Kidney epithelial cell (primary cell): ENCODE measurements at regions not wholly inside any gene's neighbourhood (a gene's known extent, or its start where the extent isn't known, plus 50 kb on each side); places are given as distances from the start of the nearest gene placed in this dataset.

Source experiments
- DNase-seq: peaks from one replicate; pipeline ENCODE4 v3.0.0-alpha.2; 2010; ENCODE audit warnings: low read depth
- H3K27me3 ChIP-seq: 2 replicates; pipeline ENCODE4 v1.6.0; 2011; ENCODE audit warnings: low read length; ENCODE audit not compliant: control insufficient read depth, insufficient read depth
- H3K36me3 ChIP-seq: 2 replicates; pipeline ENCODE4 v1.5.1; 2011; ENCODE audit warnings: low read length; ENCODE audit not compliant: control insufficient read depth, insufficient read depth
- H3K4me3 ChIP-seq: 2 replicates; pipeline ENCODE4 v1.5.1; 2011; ENCODE audit warnings: low read depth, mild to moderate bottlenecking, control low read depth, low read length
- CTCF ChIP-seq: IDR thresholded peaks from 2 replicates; pipeline ENCODE4 v1.5.1; 2011; ENCODE audit warnings: mild to moderate bottlenecking, moderate library complexity, low read length, control low read depth, inconsistent platforms; ENCODE audit not compliant: insufficient read depth, poor library complexity, severe bottlenecking

GRCh38 chr22:49255741-49256318, 571.8 kb downstream of the BRD1 start:
- no peak for DNase-seq

GRCh38 chr22:49255154-49255553, 572.5 kb downstream of the BRD1 start:
- H3K27me3 ChIP-seq, result no peaks in the 10 kb centered on the region
- no peak overlapping the region for H3K4me3 ChIP-seq
- H3K36me3 ChIP-seq, result no peaks in the 10 kb centered on the region
- DNase-seq, result no peak
- TF ChIP-seq CTCF, result no peak

More at GRCh38 chr22:49255741-49256318, 571.8 kb downstream of the BRD1 start:
- H3K36me3 ChIP-seq, result no peaks in the 10 kb centered on the region
- no peak overlapping the region for H3K4me3 ChIP-seq
- H3K27me3 ChIP-seq, result no peaks in the 10 kb centered on the region
- no peak for TF ChIP-seq CTCF

GRCh38 chr22:49253656-49254055, 574.0 kb downstream of the BRD1 start:
- Histone ChIP-seq H3K4me3 (no peak overlapping the region), H3K36me3 (no peaks in the 10 kb centered on the region), H3K27me3 (no peaks in the 10 kb centered on the region)
- no peak for TF ChIP-seq CTCF
- DNase-seq, result no peak

- Histone ChIP-seq H3K4me3 (no peak overlapping the region), H3K27me3 (no peaks in the 10 kb centered on the region), H3K36me3 (no peaks in the 10 kb centered on the region)
- no peak for TF ChIP-seq CTCF
- DNase-seq, result no peak
Observed at GRCh38 chr22:49251371-49251770, 576.3 kb downstream of the BRD1 start.

DNA sequence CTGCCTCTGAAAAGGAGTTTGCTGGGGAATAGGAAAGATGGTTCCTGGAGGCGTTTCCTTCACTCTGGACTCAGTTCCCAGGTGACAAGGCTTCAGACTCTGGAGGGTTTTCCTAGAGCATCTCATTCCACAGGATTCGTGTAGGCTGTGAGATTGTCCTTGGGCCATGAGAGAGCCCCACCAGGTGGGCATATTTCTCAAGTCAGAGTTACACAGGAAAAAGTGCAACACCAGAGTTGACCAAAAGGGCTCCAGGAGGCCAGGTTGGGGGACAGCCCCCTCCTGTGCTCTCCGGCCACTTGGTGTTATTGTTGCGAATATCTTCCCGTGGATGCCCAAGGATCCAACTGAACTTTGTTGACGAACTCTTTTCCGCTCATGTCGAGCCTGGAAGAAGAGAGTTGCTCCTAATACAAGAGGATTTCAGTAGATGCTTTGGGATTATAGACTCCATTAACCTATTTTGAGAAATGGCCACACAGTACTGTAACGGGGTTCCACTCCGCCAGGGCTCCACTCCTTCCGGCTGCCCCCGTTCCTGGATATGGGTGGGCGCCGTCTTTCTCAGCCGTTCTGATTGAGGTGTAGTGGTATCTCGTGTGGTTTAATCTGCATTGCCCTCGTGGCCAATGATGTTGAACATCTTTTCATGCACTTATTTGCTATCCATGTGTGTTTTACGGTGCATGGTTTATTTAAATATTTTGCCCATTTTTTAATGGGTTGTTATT, 580.3 kb downstream of the BRD1 start:
- no peak for TF ChIP-seq CTCF

More for the DNA sequence above, 580.3 kb downstream of the BRD1 start:
- no peak for DNase-seq
- Histone ChIP-seq H3K4me3 (no peak overlapping the region), H3K36me3 (no peaks in the 10 kb centered on the region), H3K27me3 (no peaks in the 10 kb centered on the region)
